ENCODE measurements at regions not wholly inside any gene's neighbourhood (a gene's known extent, or its start where the extent isn't known, plus 50 kb on each side); places are given as distances from the start of the nearest gene placed in this dataset.

DNA sequence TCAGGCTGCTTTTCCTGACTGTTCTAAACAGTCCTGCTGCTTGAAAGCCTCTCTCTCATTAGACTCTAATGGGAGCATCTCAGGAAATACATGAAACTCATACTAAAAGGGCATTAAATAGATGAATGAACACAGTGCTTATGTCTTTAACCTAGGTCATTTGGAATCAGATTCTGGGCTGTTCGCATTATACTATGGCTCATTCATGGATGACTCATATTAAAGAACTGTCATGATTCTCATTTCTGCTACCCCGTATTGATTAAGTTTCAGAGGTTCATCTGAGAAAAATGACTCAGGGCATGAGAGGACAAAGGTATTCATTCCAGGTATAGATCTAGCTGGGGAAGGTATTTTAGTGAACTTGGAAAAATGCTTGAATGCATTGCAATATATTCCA is 335.5 kb downstream of the GJA1 start:
- no TSS peak for BruUV-seq (replicated peaks)
- DNase-seq (ENCODE audit: extremely low read depth in 1 of 4, low spot score in 3 of 4) (no peak), ATAC-seq (no peak), FAIRE-seq (no peak)
- Histone ChIP-seq H2AFZ (ENCODE audit: low read depth, low read length) (no peak overlapping the region), H3K27ac (ENCODE audit: extremely low read depth, low read depth, low read length) (no peak overlapping the region), H3K9me1 (ENCODE audit: control insufficient read depth, insufficient read depth, low read length) (no peaks in the 10 kb centered on the region), H4K20me1 (replicated peaks; ENCODE audit: control insufficient read depth, insufficient read depth, low read length) (no peaks in the 10 kb centered on the region), H3K4me2 (ENCODE audit: insufficient read depth, low read length) (no peak overlapping the region), H3K9ac (ENCODE audit: insufficient read depth in 1 of 2, low read depth in 2 of 2, low read length in 2 of 2) (no peak overlapping the region), H3K27me3 (ENCODE audit: control insufficient read depth in 2 of 2, insufficient read depth in 2 of 2, low read length in 2 of 2) (no peaks in the 10 kb centered on the region), H3K4me1 (replicated peaks in 1 of 2; ENCODE audit: control insufficient read depth in 2 of 2, insufficient read depth in 2 of 2, low read length in 2 of 2) (no peaks in the 10 kb centered on the region), H3K9me3 (replicated peaks; ENCODE audit: control insufficient read depth, insufficient read depth, low read depth, low read length) (no peaks in the 10 kb centered on the region), H3K36me3 (ENCODE audit: control insufficient read depth, insufficient read depth, low read length) (no peaks in the 10 kb centered on the region), H3K4me3 (no peak overlapping the region), H3K79me2 (ENCODE audit: control insufficient read depth, insufficient read depth, low read length) (no peaks in the 10 kb centered on the region)
- CTCF ChIA-PET (ENCODE audit: low intra/inter-chr PET ratio) = no interaction called here
- TF ChIP-seq ZNF277 (CRISPR knock-in tag; IDR thresholded peaks at IDR 0.05; ENCODE audit: borderline replicate concordance) (no peak), MAFG (tag; conservative IDR thresholded peaks at IDR 0.05) (no peak), RERE (CRISPR knock-in tag; IDR thresholded peaks at IDR 0.05; ENCODE audit: borderline replicate concordance) (no peak), NFE2 (IDR thresholded peaks at IDR 0.05; ENCODE audit: low read depth) (no peak), IRF1 (CRISPR knock-in tag; IDR thresholded peaks at IDR 0.05; ENCODE audit: borderline replicate concordance) (no peak), ZNF444 (CRISPR knock-in tag; IDR thresholded peaks at IDR 0.05) (no peak), HDAC6 (IDR thresholded peaks at IDR 0.05; ENCODE audit: low read depth, low read length) (no peak), ZNF561 (CRISPR knock-in tag; conservative IDR thresholded peaks at IDR 0.05) (no peak), ZSCAN29 (IDR thresholded peaks at IDR 0.05) (no peak)
- POLR2A ChIA-PET = no interaction called here
- intact Hi-C loops (cut with micrococcal nuclease) = no loop called here
- WGBS (ENCODE audit: insufficient coverage, low coverage, missing lambda C conversion rate) = 7% methylated on average over 2 of the region's 2 CpGs
- in situ Hi-C loops (cut with MboI) = no loop called here

Measured in K562 (cell line).